Glutamatergic neuron (in vitro differentiated cells): ENCODE measurements at regions not wholly inside any gene's neighbourhood (a gene's known extent, or its start where the extent isn't known, plus 50 kb on each side); places are given as distances from the start of the nearest gene placed in this dataset.
"Not testable (repeated sequence)": the region's sequence is repeated elsewhere in the genome, so short reads cannot be mapped to it uniquely, and the experiment has no call there.

Source experiments
- DNase-seq: peaks from one replicate; pipeline ENCODE4 v3.0.0; 2022
- H3K27ac Mint-ChIP-seq: one replicate; pipeline ENCODE4 v1.8.0; 2020; ENCODE audit warnings: mild to moderate bottlenecking, mixed read lengths, inconsistent platforms; ENCODE audit not compliant: unreplicated experiment
- H3K27me3 Mint-ChIP-seq: one replicate; pipeline ENCODE4 v1.8.0; 2020; ENCODE audit warnings: mild to moderate bottlenecking, moderate library complexity, mixed read lengths, inconsistent platforms; ENCODE audit not compliant: unreplicated experiment
- H3K36me3 Mint-ChIP-seq: one replicate; pipeline ENCODE4 v1.8.0; 2020; ENCODE audit warnings: mild to moderate bottlenecking, mixed read lengths, inconsistent platforms; ENCODE audit not compliant: unreplicated experiment
- H3K4me1 Mint-ChIP-seq: one replicate; pipeline ENCODE4 v1.8.0; 2020; ENCODE audit warnings: mild to moderate bottlenecking, low read depth, mixed read lengths, inconsistent platforms; ENCODE audit not compliant: unreplicated experiment
- H3K4me3 Mint-ChIP-seq: one replicate; pipeline ENCODE4 v1.8.0; 2020; ENCODE audit warnings: mild to moderate bottlenecking, mixed read lengths, inconsistent platforms; ENCODE audit not compliant: unreplicated experiment
- H3K9me3 Mint-ChIP-seq: one replicate; pipeline ENCODE4 v1.8.0; 2020; ENCODE audit warnings: mild to moderate bottlenecking, moderate library complexity, mixed read lengths, inconsistent platforms; ENCODE audit not compliant: unreplicated experiment
- TF ChIP-seq, protein P1 (sequence below): fragments of 200-600 bp; sonication (generic); IDR thresholded peaks from one replicate; pipeline ENCODE4 v1.5.0; 2021; ENCODE audit not compliant: partially characterized antibody, unreplicated experiment

DNA sequence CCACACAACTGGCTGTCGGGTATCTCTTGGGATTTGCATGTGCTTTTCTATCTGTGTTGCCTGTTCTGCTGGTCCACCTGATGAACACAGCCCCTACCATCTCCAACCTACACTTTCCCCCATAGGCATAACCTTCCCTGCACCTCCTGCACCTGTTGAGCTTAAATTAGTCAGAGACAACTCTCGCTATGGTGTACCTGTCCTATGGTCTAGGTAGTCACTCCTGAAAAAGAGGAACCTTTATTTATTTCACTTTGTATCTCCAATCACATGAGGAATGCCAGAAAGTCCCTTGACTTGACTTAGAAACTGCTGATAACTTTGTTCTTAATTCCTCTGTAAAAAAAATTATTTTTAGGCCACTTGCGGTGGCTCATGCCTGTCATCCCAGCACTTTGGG is 338.1 kb downstream of the DHRSX start:
- peaks cover 16% of the 10 kb centered on the region for H3K36me3 Mint-ChIP-seq
- peaks cover 8% of the 10 kb centered on the region for H3K9me3 Mint-ChIP-seq
- H3K4me1 Mint-ChIP-seq, result no peaks in the 10 kb centered on the region
- peaks cover 3% of the 10 kb centered on the region for H3K27me3 Mint-ChIP-seq
- no peak overlapping the region for H3K4me3 Mint-ChIP-seq
- H3K27ac Mint-ChIP-seq, result no peak overlapping the region
- DNase-seq, result no peak
- TF ChIP-seq, protein P1, sequence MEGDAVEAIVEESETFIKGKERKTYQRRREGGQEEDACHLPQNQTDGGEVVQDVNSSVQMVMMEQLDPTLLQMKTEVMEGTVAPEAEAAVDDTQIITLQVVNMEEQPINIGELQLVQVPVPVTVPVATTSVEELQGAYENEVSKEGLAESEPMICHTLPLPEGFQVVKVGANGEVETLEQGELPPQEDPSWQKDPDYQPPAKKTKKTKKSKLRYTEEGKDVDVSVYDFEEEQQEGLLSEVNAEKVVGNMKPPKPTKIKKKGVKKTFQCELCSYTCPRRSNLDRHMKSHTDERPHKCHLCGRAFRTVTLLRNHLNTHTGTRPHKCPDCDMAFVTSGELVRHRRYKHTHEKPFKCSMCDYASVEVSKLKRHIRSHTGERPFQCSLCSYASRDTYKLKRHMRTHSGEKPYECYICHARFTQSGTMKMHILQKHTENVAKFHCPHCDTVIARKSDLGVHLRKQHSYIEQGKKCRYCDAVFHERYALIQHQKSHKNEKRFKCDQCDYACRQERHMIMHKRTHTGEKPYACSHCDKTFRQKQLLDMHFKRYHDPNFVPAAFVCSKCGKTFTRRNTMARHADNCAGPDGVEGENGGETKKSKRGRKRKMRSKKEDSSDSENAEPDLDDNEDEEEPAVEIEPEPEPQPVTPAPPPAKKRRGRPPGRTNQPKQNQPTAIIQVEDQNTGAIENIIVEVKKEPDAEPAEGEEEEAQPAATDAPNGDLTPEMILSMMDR, result no peak

DNA sequence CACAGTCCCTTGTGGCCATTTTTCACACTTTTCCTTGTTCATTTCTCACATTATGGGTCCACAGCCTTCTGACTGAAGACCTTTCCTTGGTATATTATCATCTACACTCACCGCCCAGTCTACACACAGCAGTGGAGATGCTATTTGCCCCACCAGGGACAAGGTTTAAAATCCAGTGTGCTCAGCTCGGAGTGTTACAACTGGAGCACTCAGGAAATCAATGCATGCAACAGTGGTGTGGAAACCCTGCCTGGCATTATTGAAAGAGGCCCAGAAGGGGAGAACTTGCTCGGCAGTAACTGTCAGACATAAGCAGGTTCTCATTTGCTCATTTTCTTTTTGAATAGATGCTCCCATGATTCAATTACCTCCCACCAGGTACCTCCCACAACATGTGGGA is 340.9 kb downstream of the DHRSX start:
- DNase-seq, result no peak
- TF ChIP-seq, protein P1, result no peak
- Mint-ChIP-seq H3K4me1 (no peaks in the 10 kb centered on the region), H3K27ac (no peak overlapping the region), H3K36me3 (peaks cover 27% of the 10 kb centered on the region), H3K4me3 (peak overlapping the region; percentile 52), H3K27me3 (peaks cover 6% of the 10 kb centered on the region), H3K9me3 (peaks cover 11% of the 10 kb centered on the region)

DNA sequence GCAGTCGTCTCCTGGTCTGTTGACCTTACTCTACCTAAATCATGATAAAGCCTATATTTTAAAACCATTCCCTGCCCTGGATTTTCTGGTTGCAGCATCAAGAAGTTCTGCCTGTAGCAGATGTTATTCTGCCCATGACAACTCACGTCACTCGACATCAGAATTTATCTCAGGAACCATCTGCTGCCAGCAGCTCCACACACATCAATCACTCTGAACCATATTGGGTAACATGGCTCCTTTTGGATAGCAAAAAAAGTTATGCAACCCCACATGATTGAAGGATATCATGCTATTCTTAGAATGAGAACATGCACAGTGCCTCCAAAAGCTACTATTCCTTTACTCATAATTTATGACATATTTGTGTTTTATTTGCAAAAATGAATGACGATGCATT is 341.4 kb downstream of the DHRSX start:
- H3K36me3 Mint-ChIP-seq, result peaks cover 27% of the 10 kb centered on the region
- H3K27ac Mint-ChIP-seq, result no peak overlapping the region
- no peaks in the 10 kb centered on the region for H3K4me1 Mint-ChIP-seq
- TF ChIP-seq, protein P1, result no peak
- H3K9me3 Mint-ChIP-seq, result peaks cover 13% of the 10 kb centered on the region
- no peak for DNase-seq
- H3K27me3 Mint-ChIP-seq, result peaks cover 6% of the 10 kb centered on the region
- H3K4me3 Mint-ChIP-seq, result no peak overlapping the region

DNA sequence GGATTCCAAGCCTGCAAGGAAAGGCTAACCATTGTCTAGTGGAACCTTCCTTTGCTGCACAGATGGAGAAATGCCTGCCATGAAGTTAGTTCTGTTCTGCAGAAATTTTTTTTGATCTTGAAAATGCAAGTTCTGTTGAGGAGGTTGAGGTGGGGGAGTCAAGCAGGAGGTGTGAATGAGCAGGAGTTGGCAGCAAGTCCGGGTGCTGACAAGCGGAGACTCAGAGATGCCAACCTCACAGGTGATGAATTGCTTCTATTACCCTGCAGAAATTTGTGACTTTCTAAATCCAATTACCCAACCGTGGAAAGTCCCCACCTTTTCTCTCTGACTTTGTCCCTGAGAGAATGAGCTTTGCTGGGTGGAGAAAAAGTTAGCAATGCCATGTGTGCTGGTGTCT is 350.1 kb downstream of the DHRSX start:
- Mint-ChIP-seq H3K27ac (no peak overlapping the region), H3K36me3 (peaks cover 21% of the 10 kb centered on the region), H3K4me1 (no peaks in the 10 kb centered on the region), H3K4me3 (no peak overlapping the region), H3K9me3 (peaks cover 2% of the 10 kb centered on the region), H3K27me3 (peaks cover 6% of the 10 kb centered on the region)
- DNase-seq, result no peak
- TF ChIP-seq, protein P1, result no peak

DNA sequence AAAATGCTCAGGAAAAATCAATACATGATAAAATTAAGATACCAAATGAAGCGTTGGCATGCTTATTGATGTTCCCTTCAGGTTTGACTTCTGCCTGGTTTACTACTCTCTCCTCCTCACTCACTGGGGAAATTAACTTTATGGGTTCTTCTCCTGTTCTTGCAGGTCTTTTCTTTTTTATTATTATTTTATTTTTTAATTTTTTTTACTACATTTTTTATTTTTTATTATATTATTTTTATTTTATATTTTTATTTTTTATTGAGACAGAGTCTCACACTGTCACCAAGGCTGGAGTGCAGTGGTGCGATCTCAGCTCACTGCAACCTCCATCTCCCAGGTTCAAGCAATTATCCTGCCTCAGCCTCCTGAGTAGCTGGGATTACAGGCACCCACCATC is 350.8 kb downstream of the DHRSX start:
- not testable (repeated sequence) for DNase-seq, H3K27me3 Mint-ChIP-seq, H3K4me3 Mint-ChIP-seq, H3K4me1 Mint-ChIP-seq, H3K27ac Mint-ChIP-seq, H3K9me3 Mint-ChIP-seq
- H3K36me3 Mint-ChIP-seq, result peaks cover 14% of the 10 kb centered on the region

DNA sequence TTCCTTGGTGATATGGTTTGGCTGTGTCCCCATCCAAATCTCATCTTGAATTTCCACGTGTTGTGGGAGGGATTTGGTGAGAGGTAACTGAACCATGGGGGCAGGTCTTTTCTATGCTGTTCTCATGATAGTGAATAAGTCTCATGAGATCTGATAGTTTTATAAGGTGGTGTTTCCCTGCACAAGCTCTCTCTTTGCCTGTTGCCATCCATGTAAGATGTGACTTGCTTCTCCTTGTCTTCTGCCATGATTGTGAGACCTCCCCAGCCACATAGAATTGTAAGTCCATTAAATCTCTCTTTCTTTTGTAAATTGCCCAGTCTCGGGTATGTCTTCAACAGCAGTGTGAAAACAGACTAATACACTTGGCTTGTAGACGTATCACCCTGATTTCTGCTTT is 351.7 kb downstream of the DHRSX start:
- not testable (repeated sequence) for H3K4me1 Mint-ChIP-seq, H3K4me3 Mint-ChIP-seq, H3K27ac Mint-ChIP-seq, DNase-seq, H3K9me3 Mint-ChIP-seq, H3K27me3 Mint-ChIP-seq
- H3K36me3 Mint-ChIP-seq, result peaks cover 14% of the 10 kb centered on the region
